Ishikawa (cell line): ENCODE measurements at regions not wholly inside any gene's neighbourhood (a gene's known extent, or its start where the extent isn't known, plus 50 kb on each side); places are given as distances from the start of the nearest gene placed in this dataset.

Experiments used
- CEBPB ChIP-seq: IDR thresholded peaks from 2 replicates; pipeline ENCODE4 v1.6.1; 2012
- CREB1 ChIP-seq: IDR thresholded peaks from 2 replicates; pipeline ENCODE4 v1.6.1; 2012; ENCODE audit warnings: low read depth
- EGR1 ChIP-seq: IDR thresholded peaks from 2 replicates; pipeline ENCODE4 v1.6.1; 2012
- EP300 ChIP-seq: IDR thresholded peaks from 2 replicates; pipeline ENCODE4 v1.6.1; 2012; ENCODE audit warnings: borderline replicate concordance
- FOXM1 ChIP-seq: IDR thresholded peaks from 2 replicates; pipeline ENCODE4 v1.6.1; 2012; ENCODE audit warnings: low read depth, borderline replicate concordance
- NFIC ChIP-seq: IDR thresholded peaks from 2 replicates; pipeline ENCODE4 v1.6.1; 2012
- RAD21 ChIP-seq: IDR thresholded peaks from 2 replicates; pipeline ENCODE4 v1.6.1; 2012; ENCODE audit warnings: low read depth
- TAF1 ChIP-seq: IDR thresholded peaks from 2 replicates; pipeline ENCODE4 v1.6.1; 2012; ENCODE audit warnings: low read depth, mild to moderate bottlenecking
- TCF12 ChIP-seq: IDR thresholded peaks from 2 replicates; pipeline ENCODE4 v1.6.1; 2012; ENCODE audit warnings: low read depth
- TEAD4 ChIP-seq: IDR thresholded peaks from 2 replicates; pipeline ENCODE4 v1.6.1; 2012
- YY1 ChIP-seq: IDR thresholded peaks from 2 replicates; pipeline ENCODE4 v1.6.1; 2012; ENCODE audit warnings: low read depth
- ZBTB7A ChIP-seq: IDR thresholded peaks from 2 replicates; pipeline ENCODE4 v1.6.1; 2012; ENCODE audit warnings: low read depth
- TF ChIP-seq, protein P1 (sequence below): IDR thresholded peaks from 2 replicates; pipeline ENCODE4 v1.6.1; 2012
- TF ChIP-seq, protein P2 (sequence below): IDR thresholded peaks from 2 replicates; pipeline ENCODE4 v1.6.1; 2012
- TF ChIP-seq, protein P3 (sequence below): IDR thresholded peaks from 2 replicates; pipeline ENCODE4 v1.6.1; 2012; ENCODE audit warnings: low read depth, mild to moderate bottlenecking

DNA sequence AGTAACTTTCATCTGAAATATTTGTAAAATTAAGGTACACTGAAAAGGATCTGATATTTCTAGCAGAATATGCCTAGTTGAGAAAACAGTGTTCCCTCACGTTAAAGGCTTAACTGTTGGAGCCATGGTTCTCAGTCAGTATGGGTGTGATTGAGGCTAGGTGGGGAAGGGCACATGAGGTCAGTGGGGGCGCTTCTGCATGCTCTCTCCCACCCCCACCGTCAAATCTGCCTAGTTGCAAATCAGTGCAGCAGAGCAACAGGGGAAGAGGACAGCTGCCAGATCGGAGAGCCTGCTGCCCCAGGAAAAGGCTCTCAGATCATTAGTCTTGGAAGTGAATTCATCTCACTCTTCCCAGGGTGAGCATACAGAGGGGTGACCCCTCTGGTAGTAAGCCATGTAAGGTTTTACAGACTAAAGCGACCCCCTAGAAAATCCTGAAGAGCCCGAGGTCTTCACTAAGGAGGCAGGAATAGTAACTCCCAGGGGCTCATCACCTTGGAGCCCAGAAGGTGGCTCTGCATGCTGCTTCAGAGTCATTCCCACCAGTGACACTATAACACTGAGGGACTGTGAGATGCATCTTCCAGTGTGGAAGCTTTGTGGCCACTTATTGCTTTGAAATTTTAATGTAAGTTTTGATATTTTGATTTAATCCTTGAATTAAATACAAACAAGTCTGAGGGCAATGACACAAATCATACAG lies 83.1 kb upstream of the BARHL2 start:
- no peak for TF ChIP-seq TAF1
- TF ChIP-seq, protein P1, sequence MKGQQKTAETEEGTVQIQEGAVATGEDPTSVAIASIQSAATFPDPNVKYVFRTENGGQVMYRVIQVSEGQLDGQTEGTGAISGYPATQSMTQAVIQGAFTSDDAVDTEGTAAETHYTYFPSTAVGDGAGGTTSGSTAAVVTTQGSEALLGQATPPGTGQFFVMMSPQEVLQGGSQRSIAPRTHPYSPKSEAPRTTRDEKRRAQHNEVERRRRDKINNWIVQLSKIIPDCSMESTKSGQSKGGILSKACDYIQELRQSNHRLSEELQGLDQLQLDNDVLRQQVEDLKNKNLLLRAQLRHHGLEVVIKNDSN = no peak
- TF ChIP-seq TCF12 = no peak

DNA sequence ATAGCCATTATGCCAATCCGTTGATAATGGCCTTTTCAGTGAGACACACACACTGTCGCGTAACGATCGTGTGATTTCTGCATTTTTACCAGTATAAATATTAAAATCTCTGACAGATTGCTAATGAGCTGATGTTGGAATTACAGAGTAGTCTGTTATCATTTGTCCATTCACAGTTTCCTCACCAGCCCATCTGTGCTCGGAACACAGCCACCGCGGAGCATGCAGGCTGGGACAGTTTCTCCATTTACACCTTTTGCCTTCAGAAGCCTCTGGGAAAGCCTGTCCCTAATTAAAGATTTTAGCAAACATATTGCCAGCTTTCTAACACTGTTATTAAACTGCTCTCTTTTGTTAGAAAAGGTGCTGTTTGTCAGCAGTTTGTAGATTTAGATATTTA lies 82.2 kb upstream of the BARHL2 start:
- TF ChIP-seq, protein P1 = no peak
- TF ChIP-seq EP300 (no peak), FOXM1 (no peak), CREB1 (no peak), TEAD4 (no peak), TAF1 (no peak), CEBPB (no peak)
- TF ChIP-seq, protein P2, sequence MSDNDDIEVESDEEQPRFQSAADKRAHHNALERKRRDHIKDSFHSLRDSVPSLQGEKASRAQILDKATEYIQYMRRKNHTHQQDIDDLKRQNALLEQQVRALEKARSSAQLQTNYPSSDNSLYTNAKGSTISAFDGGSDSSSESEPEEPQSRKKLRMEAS = no peak
- TF ChIP-seq, protein P3, sequence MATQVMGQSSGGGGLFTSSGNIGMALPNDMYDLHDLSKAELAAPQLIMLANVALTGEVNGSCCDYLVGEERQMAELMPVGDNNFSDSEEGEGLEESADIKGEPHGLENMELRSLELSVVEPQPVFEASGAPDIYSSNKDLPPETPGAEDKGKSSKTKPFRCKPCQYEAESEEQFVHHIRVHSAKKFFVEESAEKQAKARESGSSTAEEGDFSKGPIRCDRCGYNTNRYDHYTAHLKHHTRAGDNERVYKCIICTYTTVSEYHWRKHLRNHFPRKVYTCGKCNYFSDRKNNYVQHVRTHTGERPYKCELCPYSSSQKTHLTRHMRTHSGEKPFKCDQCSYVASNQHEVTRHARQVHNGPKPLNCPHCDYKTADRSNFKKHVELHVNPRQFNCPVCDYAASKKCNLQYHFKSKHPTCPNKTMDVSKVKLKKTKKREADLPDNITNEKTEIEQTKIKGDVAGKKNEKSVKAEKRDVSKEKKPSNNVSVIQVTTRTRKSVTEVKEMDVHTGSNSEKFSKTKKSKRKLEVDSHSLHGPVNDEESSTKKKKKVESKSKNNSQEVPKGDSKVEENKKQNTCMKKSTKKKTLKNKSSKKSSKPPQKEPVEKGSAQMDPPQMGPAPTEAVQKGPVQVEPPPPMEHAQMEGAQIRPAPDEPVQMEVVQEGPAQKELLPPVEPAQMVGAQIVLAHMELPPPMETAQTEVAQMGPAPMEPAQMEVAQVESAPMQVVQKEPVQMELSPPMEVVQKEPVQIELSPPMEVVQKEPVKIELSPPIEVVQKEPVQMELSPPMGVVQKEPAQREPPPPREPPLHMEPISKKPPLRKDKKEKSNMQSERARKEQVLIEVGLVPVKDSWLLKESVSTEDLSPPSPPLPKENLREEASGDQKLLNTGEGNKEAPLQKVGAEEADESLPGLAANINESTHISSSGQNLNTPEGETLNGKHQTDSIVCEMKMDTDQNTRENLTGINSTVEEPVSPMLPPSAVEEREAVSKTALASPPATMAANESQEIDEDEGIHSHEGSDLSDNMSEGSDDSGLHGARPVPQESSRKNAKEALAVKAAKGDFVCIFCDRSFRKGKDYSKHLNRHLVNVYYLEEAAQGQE = no peak

DNA sequence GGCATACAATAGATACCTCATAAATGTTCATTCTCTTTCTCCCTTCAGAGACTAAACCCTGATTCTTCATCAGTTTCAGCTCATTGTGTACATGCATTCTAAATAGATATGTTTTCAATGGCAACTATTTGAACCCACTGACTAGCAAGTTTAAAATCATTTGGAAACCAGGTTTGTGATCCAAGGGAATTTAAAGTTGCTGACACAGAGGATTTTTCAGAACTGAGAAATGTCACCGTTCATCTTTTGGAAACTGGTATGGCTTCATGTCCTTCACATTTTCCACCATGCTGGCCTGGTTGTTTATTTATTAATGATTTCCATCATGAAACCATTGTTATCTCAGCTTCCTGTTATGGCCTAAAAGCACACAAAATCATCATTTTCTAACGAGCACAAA lies 81.8 kb upstream of the BARHL2 start:
- TF ChIP-seq, protein P2 = no peak
- TF ChIP-seq TAF1 (no peak), FOXM1 (no peak), YY1 (no peak), ZBTB7A (no peak), TEAD4 (no peak), TCF12 (no peak), CEBPB (no peak)

DNA sequence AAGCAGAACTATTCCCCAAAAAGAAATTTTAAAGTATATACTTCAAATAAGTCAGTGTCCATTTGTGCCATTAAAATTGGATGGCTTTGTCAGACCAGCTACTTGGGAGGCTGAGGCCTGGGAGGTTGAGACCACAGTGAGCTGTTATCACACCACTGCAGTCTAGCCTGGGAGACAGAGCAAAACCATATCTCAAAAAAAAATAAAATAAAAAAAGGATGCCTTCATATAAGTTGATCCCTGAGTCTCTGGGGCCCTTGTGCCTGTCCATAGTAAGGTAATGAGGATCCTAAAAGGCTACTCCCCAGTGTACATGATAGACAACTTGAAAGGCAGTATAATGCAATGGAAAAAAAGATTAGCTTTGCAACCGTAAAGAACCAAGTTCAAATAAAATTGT lies 81.2 kb upstream of the BARHL2 start:
- TF ChIP-seq CREB1 (no peak), NFIC (no peak)
- TF ChIP-seq, protein P2 = no peak

DNA sequence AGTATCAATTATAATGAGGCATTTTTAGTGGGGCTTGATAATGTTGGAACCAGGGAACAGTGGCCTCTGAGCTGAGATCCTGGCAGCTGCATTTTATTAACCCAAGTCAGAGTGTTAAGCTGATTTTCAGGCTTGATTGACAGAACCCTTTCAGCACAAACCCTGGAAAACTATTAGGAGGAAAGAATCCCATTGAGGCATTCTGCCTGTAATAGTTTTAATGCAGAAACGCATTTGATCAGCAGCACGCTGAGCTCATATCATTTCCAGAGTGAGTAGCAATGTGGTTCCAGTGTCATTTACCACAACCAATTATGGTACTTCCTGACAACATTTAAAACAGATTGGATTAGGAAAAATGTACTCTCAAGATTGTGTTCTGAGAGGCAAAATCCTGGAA lies 78.3 kb upstream of the BARHL2 start:
- TF ChIP-seq, protein P1 = no peak
- TF ChIP-seq NFIC (no peak), EGR1 (no peak), TAF1 (no peak), CEBPB (no peak), EP300 (no peak), CREB1 (no peak), FOXM1 (no peak), TCF12 (no peak), RAD21 (no peak), TEAD4 (no peak), ZBTB7A (no peak), YY1 (no peak)
- TF ChIP-seq, protein P2 = no peak
- TF ChIP-seq, protein P3 = no peak

DNA sequence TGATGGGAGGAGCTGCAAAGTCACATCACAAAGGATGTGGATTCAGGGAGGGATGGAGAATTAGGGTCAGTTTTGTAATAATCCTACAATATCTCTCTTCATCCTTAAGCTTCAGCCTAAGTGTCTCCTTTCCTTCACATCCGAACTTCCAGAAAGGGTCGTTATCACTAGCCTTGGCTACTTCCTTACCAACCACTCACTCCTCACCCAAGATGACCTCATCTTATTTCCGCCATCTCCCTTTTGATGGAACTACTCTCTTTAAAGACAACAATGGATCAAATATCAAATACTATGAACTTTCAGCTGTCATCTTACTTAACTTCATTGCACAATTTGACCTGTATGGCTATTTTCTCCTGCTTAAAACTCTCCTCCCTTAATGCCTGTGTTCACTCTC lies 69.6 kb upstream of the BARHL2 start:
- TF ChIP-seq NFIC (no peak), EP300 (no peak), RAD21 (no peak), YY1 (no peak), TEAD4 (no peak), TCF12 (no peak), FOXM1 (no peak), EGR1 (no peak), TAF1 (no peak), CEBPB (no peak), ZBTB7A (no peak)
- TF ChIP-seq, protein P3 = no peak
- TF ChIP-seq, protein P2 = no peak
- TF ChIP-seq, protein P1 = no peak
